Osteoblast (primary cell): ENCODE measurements at regions not wholly inside any gene's neighbourhood (a gene's known extent, or its start where the extent isn't known, plus 50 kb on each side); places are given as distances from the start of the nearest gene placed in this dataset.

Source experiments
- DNase-seq: peaks from one replicate; pipeline ENCODE4 v3.0.0; 2011; ENCODE audit warnings: low spot score, mixed read lengths; ENCODE audit not compliant: insufficient read length; ENCODE audit errors: missing footprints
- H2AFZ ChIP-seq: 2 replicates; pipeline ENCODE4 v1.6.0; 2011; ENCODE audit warnings: mild to moderate bottlenecking, low read length
- H3K27ac ChIP-seq: 2 replicates; pipeline ENCODE4 v1.5.1; 2011; ENCODE audit warnings: mild to moderate bottlenecking, low read depth, low read length, moderate library complexity
- H3K27me3 ChIP-seq: 2 replicates; pipeline ENCODE4 v1.6.0; 2012; ENCODE audit warnings: mild to moderate bottlenecking, control low read depth, inconsistent platforms, low read length, moderate library complexity; ENCODE audit not compliant: insufficient read depth
- H3K36me3 ChIP-seq: 2 replicates; pipeline ENCODE4 v1.5.1; 2011; ENCODE audit warnings: mild to moderate bottlenecking, low read length, control low read depth, moderate library complexity; ENCODE audit not compliant: insufficient read depth
- H3K4me1 ChIP-seq: 2 replicates; pipeline ENCODE4 v1.5.1; 2011; ENCODE audit warnings: mild to moderate bottlenecking, low read length, control low read depth, moderate library complexity; ENCODE audit not compliant: insufficient read depth
- H3K4me2 ChIP-seq: 2 replicates; pipeline ENCODE4 v1.6.0; 2011; ENCODE audit warnings: mild to moderate bottlenecking, low read length; ENCODE audit not compliant: insufficient read depth
- H3K4me3 ChIP-seq: fragments of 200-600 bp; sonication (generic); 3 replicates; pipeline ENCODE4 v1.5.1; 2012; ENCODE audit warnings: mild to moderate bottlenecking, low read length, inconsistent platforms; ENCODE audit not compliant: insufficient read depth
- H3K79me2 ChIP-seq: 2 replicates; pipeline ENCODE4 v1.6.0; 2012; ENCODE audit warnings: mild to moderate bottlenecking, low read length, control low read depth, inconsistent platforms; ENCODE audit not compliant: insufficient read depth
- H3K9me3 ChIP-seq: 2 replicates; pipeline ENCODE4 v1.5.1; 2011; ENCODE audit warnings: low read depth, low read length, control low read depth
- H4K20me1 ChIP-seq: 2 replicates; pipeline ENCODE4 v1.6.0; 2012; ENCODE audit warnings: mild to moderate bottlenecking, low read length, control low read depth; ENCODE audit not compliant: insufficient read depth
- CTCF ChIP-seq: IDR thresholded peaks from 2 replicates; pipeline ENCODE4 v1.5.1; 2011; ENCODE audit warnings: mild to moderate bottlenecking, low read depth, low read length, moderate library complexity; ENCODE audit errors: extremely low read depth

GRCh38 chr9:86816366-86816765, 130.9 kb downstream of the GAS1 start:
- Histone ChIP-seq H3K4me2 (no peak overlapping the region), H4K20me1 (no peaks in the 10 kb centered on the region), H2AFZ (no peak overlapping the region), H3K36me3 (no peaks in the 10 kb centered on the region), H3K9me3 (no peaks in the 10 kb centered on the region), H3K27ac (no peak overlapping the region), H3K4me3 (no peak overlapping the region), H3K79me2 (no peaks in the 10 kb centered on the region), H3K4me1 (peaks cover 3% of the 10 kb centered on the region), H3K27me3 (peaks cover 3% of the 10 kb centered on the region)
- DNase-seq, result no peak
- no peak for TF ChIP-seq CTCF

- Histone ChIP-seq H2AFZ (no peak overlapping the region), H3K4me3 (no peak overlapping the region), H3K27ac (no peak overlapping the region), H3K36me3 (no peaks in the 10 kb centered on the region), H3K9me3 (no peaks in the 10 kb centered on the region), H3K27me3 (peaks cover 3% of the 10 kb centered on the region), H3K4me1 (no peaks in the 10 kb centered on the region), H3K79me2 (no peaks in the 10 kb centered on the region), H3K4me2 (no peak overlapping the region), H4K20me1 (no peaks in the 10 kb centered on the region)
- DNase-seq, result no peak
- no peak for TF ChIP-seq CTCF
Measured at GRCh38 chr9:86812616-86813015, 134.7 kb downstream of the GAS1 start.

GRCh38 chr9:86809759-86810367, 137.4 kb downstream of the GAS1 start:
- no peaks in the 10 kb centered on the region for H3K4me1 ChIP-seq
- H3K79me2 ChIP-seq, result no peaks in the 10 kb centered on the region
- no peak overlapping the region for H3K4me2 ChIP-seq
- no peaks in the 10 kb centered on the region for H3K36me3 ChIP-seq
- H3K27ac ChIP-seq, result no peak overlapping the region
- no peak overlapping the region for H2AFZ ChIP-seq
- H3K27me3 ChIP-seq, result peaks cover 3% of the 10 kb centered on the region
- H3K4me3 ChIP-seq, result no peak overlapping the region
- H3K9me3 ChIP-seq, result no peaks in the 10 kb centered on the region
- DNase-seq, result no peak
- H4K20me1 ChIP-seq, result no peaks in the 10 kb centered on the region
- TF ChIP-seq CTCF, result no peak

GRCh38 chr9:86809151-86809550, 138.2 kb downstream of the GAS1 start:
- Histone ChIP-seq H3K9me3 (no peaks in the 10 kb centered on the region), H4K20me1 (no peaks in the 10 kb centered on the region), H3K4me1 (no peaks in the 10 kb centered on the region), H3K4me2 (no peak overlapping the region), H3K4me3 (no peak overlapping the region), H2AFZ (no peak overlapping the region), H3K27ac (no peak overlapping the region), H3K27me3 (peaks cover 3% of the 10 kb centered on the region), H3K36me3 (no peaks in the 10 kb centered on the region), H3K79me2 (no peaks in the 10 kb centered on the region)
- no peak for TF ChIP-seq CTCF
- DNase-seq, result no peak
